GM20431 (cell line): ENCODE measurements at regions not wholly inside any gene's neighbourhood (a gene's known extent, or its start where the extent isn't known, plus 50 kb on each side); places are given as distances from the start of the nearest gene placed in this dataset.
"Not testable (repeated sequence)": the region's sequence is repeated elsewhere in the genome, so short reads cannot be mapped to it uniquely, and the experiment has no call there.

Source experiments
- in situ Hi-C: fragments of 300-500 bp; cut with MseI, MboI; formaldehyde crosslinking; loops from one replicate; pipeline ENCODE4 v1.15.0; 2020; ENCODE audit warnings: low sequenced_read_pairs; ENCODE audit not compliant: unreplicated experiment

DNA sequence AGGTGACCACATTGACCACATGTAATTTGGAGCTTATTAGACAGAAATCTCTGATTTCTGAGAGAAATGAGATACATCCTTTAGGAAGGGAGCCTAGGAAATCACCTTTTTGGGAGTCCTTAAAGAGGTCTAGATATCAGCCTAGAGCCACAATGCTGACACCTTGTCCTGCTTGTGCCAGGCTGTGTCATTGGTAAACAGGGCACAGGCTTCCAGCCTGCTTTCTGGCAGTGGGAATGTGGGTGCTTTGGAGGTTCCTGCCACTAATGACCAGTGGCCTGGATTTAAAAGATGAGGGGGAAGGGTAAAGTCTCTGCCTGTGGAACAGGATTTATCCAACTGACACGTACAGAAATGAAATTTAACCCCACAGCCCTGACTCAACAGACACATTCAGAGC is 169.8 kb upstream of the KBTBD8 start:
- in situ Hi-C loops, result no loop called here

GRCh38 chr3:66830301-66830700 is 167.8 kb upstream of the KBTBD8 start:
- in situ Hi-C loops, result no loop called here

- in situ Hi-C loops, result no loop called here
Measured at GRCh38 chr3:66831931-66832330, 166.2 kb upstream of the KBTBD8 start.

DNA sequence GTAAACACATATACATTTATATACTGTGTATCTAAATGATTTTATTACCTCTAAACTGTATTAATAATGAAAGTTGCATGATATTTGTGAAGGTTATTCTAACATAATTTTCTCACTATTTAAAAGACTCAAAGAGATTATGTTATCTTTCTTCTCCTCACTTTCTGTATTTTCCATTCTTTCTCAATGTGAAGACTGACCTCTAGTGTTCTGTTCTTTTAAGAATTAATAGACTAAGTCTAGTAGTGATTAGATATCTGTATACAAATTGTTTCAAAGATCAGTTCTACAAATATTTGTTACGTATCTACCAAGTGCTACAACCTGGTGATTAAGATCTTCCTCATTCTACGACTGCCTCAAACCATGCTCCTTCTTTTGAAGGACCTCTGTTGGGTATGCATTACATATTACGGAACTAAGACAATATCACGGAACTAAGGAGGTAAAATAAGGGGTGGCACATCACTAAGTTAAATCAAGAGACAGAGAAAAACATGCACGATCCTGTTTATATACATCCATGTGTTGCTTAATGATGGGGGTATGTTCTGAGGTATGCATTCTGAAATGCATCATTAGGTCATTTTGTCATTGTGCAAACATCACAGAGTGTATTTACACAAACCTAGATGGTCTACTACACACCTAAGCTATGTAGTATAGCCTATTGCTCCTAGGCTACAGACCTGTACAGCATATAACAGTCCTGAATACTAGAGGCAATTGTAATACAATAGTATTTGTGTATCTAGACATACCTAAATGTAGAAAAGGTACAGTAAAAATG is 161.5 kb upstream of the KBTBD8 start:
- in situ Hi-C loops, result no loop called here

DNA sequence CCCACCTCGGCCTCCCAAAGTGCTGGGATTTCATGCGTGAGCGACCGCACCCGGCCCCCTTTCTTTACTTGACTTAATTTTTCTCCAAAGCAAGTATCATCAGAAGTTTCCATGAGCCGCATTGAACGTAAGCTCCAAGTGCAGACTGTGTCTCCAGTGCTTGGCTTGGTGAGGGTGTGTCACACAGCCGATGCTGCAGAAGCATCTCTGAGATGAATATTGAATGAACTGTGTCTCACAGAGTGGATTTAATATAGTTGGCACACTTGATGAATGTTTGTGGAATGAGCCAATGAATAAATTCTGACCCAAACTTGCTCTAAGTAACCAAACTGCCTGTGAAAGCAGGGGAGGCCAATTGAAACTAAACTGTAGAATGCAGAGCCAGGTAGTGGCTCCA is 159.4 kb upstream of the KBTBD8 start:
- in situ Hi-C loops, result no loop called here

GRCh38 chr3:66839508-66839907 is 158.6 kb upstream of the KBTBD8 start:
- in situ Hi-C loops, result no loop called here

DNA sequence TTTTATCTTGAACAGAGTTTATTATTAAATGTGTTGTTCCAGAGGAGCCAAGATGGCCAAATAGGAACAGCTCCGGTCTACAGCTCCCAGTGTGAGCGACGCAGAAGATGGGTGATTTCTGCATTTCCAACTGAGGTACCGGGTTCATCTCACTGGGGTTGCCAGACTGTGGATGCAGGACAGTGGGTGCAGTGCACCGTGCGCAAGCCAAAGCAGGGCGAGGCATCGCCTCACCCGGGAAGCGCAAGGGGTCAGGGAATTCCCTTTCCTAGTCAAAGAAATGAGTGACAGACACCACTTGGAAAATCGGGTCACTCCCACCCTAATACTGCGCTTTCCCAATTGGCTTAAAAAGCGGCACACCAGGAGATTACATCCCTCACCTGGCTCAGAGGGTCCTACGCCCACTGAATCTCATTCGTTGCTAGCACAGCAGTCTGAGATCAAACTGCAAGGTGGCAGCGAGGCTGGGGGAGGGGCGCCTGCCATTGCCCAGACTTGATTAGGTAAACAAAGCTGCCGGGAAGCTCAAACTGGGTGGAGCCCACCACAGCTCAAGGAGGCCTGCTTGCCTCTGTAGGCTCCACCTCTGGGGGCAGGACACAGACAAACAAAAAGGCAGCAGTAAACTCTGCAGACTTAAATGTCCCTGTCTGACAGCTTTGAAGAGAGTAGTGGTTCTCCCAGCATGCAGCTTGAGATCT is 155.2 kb upstream of the KBTBD8 start:
- in situ Hi-C loops, result not testable (repeated sequence)

GRCh38 chr3:66851894-66852613 is 146.1 kb upstream of the KBTBD8 start:
- in situ Hi-C loops, result no loop called here

GRCh38 chr3:66854601-66855151 is 143.4 kb upstream of the KBTBD8 start:
- in situ Hi-C loops, result no loop called here

DNA sequence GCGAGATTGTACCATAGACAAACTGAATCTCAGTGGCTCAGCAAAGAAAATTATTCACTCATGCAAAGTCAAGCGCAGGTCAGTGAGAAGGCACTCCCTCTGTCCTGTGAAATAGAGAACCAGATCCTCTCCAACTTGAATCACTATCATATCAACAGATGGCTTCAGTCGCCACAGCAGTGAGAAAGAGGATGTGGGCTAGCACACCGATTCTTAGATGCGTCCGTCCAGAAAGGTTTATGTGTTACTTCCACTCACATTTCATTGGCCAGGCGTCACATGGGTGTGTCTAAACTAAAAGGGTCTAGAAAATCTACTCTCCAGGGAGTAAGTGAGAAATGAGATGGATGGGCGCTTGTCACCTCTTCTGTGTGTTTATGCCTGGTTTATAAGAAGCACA is 141.6 kb upstream of the KBTBD8 start:
- in situ Hi-C loops, result no loop called here

- in situ Hi-C loops, result no loop called here
Measured at GRCh38 chr3:66858656-66859381, 139.3 kb upstream of the KBTBD8 start.

GRCh38 chr3:66860771-66861170 is 137.3 kb upstream of the KBTBD8 start:
- in situ Hi-C loops, result no loop called here

DNA sequence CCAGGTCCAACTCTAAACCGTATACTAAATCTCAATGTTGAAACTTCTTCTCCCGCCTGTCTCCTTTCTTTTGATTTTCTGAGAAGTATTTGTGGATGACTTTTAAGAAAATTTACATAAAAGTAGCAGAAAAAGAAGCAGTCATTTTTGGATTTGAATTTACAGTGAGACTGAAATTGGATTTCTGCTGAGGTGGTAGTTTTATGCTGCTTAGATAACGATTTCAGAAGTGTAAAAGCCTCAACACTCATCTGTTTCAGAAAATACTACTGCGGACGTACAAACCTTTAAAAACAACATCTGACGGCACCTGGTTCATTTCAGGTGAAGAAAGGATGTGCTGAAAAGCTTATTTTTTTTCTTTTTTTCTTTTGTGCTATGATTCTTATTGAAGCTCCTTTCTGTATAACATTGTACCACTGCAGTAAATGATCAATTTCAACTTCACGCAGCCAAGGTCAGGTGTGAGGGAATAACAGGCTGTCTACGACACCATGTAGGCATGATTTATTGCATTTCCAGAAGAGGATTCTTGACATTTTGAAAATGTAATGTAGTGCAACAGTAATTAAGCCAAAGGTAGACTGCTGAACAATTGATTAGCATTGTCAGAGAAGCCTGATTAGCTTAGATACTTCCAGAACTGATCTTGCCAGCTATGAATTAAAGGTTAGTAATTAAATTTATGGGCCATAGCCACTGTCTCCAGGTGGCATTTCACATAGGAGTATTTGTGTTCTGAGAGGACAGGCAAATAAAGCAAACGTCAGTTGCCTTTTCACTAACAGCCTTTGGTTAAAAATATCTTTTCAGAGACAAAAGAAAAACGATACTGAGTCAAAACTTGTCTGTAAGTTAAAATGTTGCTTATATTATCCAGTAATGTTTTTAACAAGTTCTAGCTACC is 134.6 kb upstream of the KBTBD8 start:
- in situ Hi-C loops, result no loop called here

GRCh38 chr3:66884659-66885058 is 113.4 kb upstream of the KBTBD8 start:
- in situ Hi-C loops, result no loop called here

- in situ Hi-C loops, result no loop called here
Measured at GRCh38 chr3:66885326-66886000, 112.6 kb upstream of the KBTBD8 start.

- in situ Hi-C loops, result no loop called here
Measured at GRCh38 chr3:66889750-66890494, 108.2 kb upstream of the KBTBD8 start.

- in situ Hi-C loops, result no loop called here
Measured at GRCh38 chr3:66898155-66898554, 100.0 kb upstream of the KBTBD8 start.

GRCh38 chr3:66904336-66904735 is 93.8 kb upstream of the KBTBD8 start:
- in situ Hi-C loops, result no loop called here
